ENCODE measurements at regions not wholly inside any gene's neighbourhood (a gene's known extent, or its start where the extent isn't known, plus 50 kb on each side); places are given as distances from the start of the nearest gene placed in this dataset.
"Not testable (repeated sequence)": the region's sequence is repeated elsewhere in the genome, so short reads cannot be mapped to it uniquely, and the experiment has no call there.

DNA sequence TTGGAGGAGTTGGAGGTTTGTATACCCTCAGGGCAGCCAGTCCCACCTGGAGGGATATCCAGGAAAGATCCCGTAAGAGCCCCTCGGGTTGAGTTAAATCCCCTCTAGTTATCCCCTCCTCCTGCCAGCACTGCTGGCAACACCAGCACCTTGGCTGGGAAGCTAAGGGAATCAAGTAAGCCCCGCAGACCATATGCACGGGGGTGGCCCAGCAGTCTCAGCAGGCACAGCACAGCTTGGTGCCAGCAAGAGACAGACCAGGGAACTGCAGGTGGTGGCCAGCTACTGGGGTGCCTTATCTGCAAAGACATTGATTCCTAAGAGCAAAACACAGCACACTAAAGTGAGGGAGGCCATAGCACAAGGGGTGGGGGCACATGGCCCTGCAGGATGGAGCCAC, 173.8 kb downstream of the GOLGA6L4 start:
- not testable (repeated sequence) for H3K9me3 ChIP-seq (ENCODE audit: control insufficient read depth, low read length); H3K4me3 ChIP-seq (ENCODE audit: insufficient read depth, low read depth, low read length); H3K27ac ChIP-seq (ENCODE audit: insufficient read depth, low read depth, low read length, poor library complexity, severe bottlenecking); H3K27me3 ChIP-seq (ENCODE audit: control insufficient read depth, insufficient read depth, low read length, poor library complexity, severe bottlenecking); H3K4me1 ChIP-seq (ENCODE audit: control insufficient read depth, insufficient read depth, low read length); H3K36me3 ChIP-seq (ENCODE audit: control insufficient read depth, insufficient read depth, low read length)
- WGBS, 2 experiments: 58 to 87% methylated on average over 2 of the region's 4 CpGs

DNA sequence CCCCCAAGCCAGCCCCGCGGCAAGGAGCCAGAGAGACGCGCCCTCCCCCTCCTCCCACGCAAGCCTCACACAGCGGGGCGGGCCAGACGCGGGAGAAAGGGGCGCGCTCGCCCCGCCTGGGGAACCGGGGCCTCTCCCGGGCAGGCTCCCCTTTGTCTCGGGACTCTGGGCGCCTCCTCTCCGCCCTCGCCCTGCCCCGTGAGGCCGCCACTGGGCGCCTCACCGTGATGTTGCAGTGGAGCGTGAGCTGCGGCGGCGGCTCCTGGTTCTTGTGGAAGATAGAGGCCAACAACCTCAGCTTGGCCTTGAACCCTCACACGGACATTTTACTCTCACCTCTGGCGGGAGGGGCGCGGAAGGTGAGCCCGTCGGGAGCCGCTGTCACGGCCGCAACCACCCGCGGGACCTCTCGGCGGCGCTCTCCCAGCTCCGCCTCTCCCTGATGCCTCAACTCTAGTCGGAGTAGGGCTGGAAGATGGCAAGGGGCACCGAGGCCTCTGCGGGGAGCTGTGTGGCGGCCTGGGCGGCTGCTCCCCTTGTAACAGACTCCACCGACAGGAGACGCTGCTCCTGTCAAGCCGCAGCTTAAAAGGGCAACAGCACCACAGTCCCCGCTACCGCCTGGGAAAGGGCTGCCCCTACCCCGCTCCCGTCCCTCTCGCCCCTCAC, 179.2 kb upstream of the ZSCAN2 start:
- 0% methylated on average over 5 to 14 of the region's 55 CpGs for WGBS, 2 experiments
- H3K27ac ChIP-seq (ENCODE audit: insufficient read depth, low read depth, low read length, poor library complexity, severe bottlenecking): not testable (repeated sequence)

DNA sequence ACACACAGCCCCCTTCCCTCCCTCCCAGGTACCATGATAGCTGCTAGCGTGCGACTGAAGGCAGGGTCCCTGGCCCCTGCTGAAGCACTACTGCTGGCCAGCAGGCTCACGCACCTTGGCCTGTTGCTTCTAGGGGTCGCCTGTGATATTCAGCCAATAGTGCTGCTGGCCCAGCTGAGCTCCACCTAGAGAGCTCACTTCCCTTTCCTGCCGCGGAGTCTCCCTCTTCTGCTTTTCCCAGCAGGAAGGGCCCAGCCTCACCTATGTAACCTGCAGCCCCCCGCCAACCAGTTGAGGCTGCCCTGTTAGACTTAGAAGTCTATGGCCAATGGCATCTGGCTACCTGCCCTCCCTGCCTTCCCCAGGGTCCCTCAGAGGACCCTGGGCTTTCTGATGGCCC, 175.5 kb upstream of the ZSCAN2 start:
- 90% methylated on average over 2 to 4 of the region's 7 CpGs for WGBS, 2 experiments
- not testable (repeated sequence) for H3K9me3 ChIP-seq (ENCODE audit: control insufficient read depth, low read length); H3K27me3 ChIP-seq (ENCODE audit: control insufficient read depth, insufficient read depth, low read length, poor library complexity, severe bottlenecking); H3K27ac ChIP-seq (ENCODE audit: insufficient read depth, low read depth, low read length, poor library complexity, severe bottlenecking); H3K4me3 ChIP-seq (ENCODE audit: insufficient read depth, low read depth, low read length); H3K36me3 ChIP-seq (ENCODE audit: control insufficient read depth, insufficient read depth, low read length); H3K4me1 ChIP-seq (ENCODE audit: control insufficient read depth, insufficient read depth, low read length)

More for the DNA sequence above, 179.2 kb upstream of the ZSCAN2 start:
- H3K4me3 ChIP-seq (ENCODE audit: insufficient read depth, low read depth, low read length): peak overlapping the region; percentile 16
- not testable (repeated sequence) for H3K9me3 ChIP-seq (ENCODE audit: control insufficient read depth, low read length); H3K36me3 ChIP-seq (ENCODE audit: control insufficient read depth, insufficient read depth, low read length); H3K4me1 ChIP-seq (ENCODE audit: control insufficient read depth, insufficient read depth, low read length); H3K27me3 ChIP-seq (ENCODE audit: control insufficient read depth, insufficient read depth, low read length, poor library complexity, severe bottlenecking)

DNA sequence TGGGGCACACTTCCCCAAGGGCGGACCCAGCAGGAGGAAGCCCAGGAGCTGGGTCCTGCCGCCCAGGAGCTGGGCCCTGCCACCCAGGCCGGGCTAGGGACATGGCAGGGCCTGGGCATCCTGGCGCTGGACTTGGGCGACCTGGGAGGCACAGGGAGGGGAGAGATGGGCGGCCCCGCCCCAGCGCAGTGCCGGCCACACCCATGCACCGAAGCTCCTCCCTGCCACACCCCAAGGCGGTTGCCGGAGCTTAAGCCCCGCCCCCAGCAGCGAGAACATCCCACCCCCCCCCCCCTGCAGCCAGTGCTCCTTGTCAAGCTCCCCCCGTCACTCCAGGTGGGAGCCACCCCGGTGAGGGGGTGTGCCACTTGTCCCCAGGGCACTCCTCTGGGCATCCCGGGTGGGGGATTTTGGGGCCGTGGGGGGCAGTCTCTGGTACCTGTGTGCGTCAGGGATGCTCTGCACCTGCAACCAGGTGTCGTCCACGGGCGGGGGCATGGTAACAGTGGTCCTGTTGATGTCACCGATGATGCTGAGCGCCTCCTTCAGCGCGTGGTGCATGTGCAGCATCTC, 127.4 kb upstream of the ZSCAN2 start:
- not testable (repeated sequence) for H3K9me3 ChIP-seq (ENCODE audit: control insufficient read depth, low read length); H3K4me1 ChIP-seq (ENCODE audit: control insufficient read depth, insufficient read depth, low read length); H3K27ac ChIP-seq (ENCODE audit: insufficient read depth, low read depth, low read length, poor library complexity, severe bottlenecking); H3K36me3 ChIP-seq (ENCODE audit: control insufficient read depth, insufficient read depth, low read length); H3K27me3 ChIP-seq (ENCODE audit: control insufficient read depth, insufficient read depth, low read length, poor library complexity, severe bottlenecking); H3K4me3 ChIP-seq (ENCODE audit: insufficient read depth, low read depth, low read length)
- WGBS, 2 experiments: 50 to 71% methylated on average over 2 to 4 of the region's 26 CpGs

DNA sequence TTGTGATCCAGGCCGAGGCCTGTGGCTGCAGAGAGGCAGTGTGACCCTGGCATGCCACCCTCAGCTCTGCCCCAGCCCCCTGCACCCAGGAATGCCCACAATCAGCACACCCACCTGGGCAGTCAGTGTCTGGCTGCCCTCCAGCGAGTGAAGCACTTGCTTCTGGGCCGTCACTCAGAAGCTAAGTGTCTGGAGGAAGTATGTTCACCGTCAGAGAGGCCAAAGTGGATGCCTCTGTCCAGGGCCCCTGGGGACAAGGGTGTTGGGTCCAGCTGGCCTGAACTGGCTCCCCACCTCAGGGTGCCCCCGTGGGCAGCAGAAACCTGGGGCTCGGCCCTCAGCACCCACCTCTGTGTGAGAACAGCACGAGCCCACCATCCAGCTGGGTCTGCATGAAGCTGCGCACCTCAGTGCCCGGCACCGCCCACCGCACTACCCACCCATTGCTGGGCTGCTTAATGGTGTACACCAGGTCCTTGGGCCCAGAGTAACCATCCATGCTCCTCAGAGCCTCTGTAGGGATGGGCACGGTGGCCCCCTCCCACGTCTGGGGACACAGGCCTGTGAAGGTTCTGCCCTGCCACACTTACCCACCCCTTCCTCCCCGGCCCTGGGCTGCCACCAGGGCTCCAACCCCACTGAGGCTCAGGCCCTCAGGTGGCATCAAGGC, 124.3 kb upstream of the ZSCAN2 start:
- not testable (repeated sequence) for H3K9me3 ChIP-seq (ENCODE audit: control insufficient read depth, low read length); H3K36me3 ChIP-seq (ENCODE audit: control insufficient read depth, insufficient read depth, low read length); H3K27me3 ChIP-seq (ENCODE audit: control insufficient read depth, insufficient read depth, low read length, poor library complexity, severe bottlenecking); H3K4me1 ChIP-seq (ENCODE audit: control insufficient read depth, insufficient read depth, low read length); H3K4me3 ChIP-seq (ENCODE audit: insufficient read depth, low read depth, low read length); H3K27ac ChIP-seq (ENCODE audit: insufficient read depth, low read depth, low read length, poor library complexity, severe bottlenecking)
- WGBS, 2 experiments: no CpG with 5 or more reads among the region's 14 CpGs

DNA sequence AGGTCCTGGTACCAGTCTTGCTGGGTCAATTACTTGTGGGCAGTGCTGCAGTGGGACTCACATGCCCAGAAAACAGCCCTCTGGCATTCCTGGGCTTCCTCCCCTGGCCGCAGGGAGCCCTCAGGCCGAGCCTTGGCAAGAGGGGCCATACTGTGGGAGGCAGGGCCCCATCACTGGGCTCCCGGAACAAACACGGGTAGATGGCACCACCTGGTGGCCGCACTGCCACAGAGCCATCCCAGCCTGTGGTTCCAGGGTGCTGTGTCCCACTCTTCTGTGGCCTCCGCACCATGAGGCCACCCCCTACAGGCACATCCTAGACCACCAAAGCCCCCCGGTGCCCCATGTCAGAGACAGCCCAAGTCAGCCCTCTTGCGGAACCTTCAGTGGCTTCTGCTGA, 123.3 kb upstream of the ZSCAN2 start:
- not testable (repeated sequence) for H3K27ac ChIP-seq (ENCODE audit: insufficient read depth, low read depth, low read length, poor library complexity, severe bottlenecking); H3K36me3 ChIP-seq (ENCODE audit: control insufficient read depth, insufficient read depth, low read length); H3K27me3 ChIP-seq (ENCODE audit: control insufficient read depth, insufficient read depth, low read length, poor library complexity, severe bottlenecking); H3K9me3 ChIP-seq (ENCODE audit: control insufficient read depth, low read length); H3K4me3 ChIP-seq (ENCODE audit: insufficient read depth, low read depth, low read length); H3K4me1 ChIP-seq (ENCODE audit: control insufficient read depth, insufficient read depth, low read length)
- WGBS, 2 experiments: no CpG with 5 or more reads among the region's 8 CpGs

DNA sequence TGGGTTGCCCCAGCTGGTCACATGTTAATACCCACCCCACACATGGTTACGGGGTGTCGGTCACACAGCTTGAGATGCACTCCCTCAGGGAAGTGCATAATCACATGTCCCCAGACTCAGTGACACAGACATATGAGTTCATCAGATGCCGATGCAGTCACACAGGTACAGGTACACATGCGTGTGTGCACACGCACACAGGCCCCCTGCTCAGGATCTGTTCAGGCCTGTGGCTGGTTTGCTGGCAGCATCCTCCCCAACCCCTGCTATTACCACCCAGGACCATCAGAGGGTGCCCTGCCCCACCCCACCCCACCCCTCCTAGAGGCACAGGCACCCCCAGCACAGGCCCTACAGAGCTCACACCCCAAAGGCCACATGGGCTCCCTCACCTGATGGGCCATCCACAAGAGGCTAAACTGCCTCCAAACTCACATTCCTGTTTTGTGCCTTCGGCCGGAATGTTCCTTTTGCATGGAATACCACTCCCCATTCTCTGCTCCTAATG, 120.6 kb upstream of the ZSCAN2 start:
- WGBS, 2 experiments: no CpG with 5 or more reads among the region's 7 CpGs

DNA sequence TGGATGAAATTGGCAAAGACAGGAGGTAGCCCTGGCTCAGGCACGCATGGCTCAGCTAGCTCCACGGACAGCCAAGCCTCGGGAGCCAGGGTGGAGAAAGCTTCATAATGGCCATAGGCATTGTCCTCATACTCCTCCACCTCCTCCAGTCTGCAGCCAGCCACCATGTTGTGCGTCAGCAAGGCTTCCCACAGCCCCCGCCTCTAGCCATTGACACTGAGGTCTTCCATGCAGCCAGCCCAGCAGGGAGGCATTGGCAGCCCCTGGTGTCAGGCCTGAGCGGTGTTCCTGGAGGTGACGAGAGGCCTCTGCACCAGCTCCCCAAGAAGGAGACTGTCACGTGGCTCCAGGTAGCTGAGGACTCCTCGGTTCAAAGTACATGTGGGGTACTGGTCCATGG, 117.0 kb upstream of the ZSCAN2 start:
- not testable (repeated sequence) for H3K27ac ChIP-seq (ENCODE audit: insufficient read depth, low read depth, low read length, poor library complexity, severe bottlenecking); H3K27me3 ChIP-seq (ENCODE audit: control insufficient read depth, insufficient read depth, low read length, poor library complexity, severe bottlenecking); H3K9me3 ChIP-seq (ENCODE audit: control insufficient read depth, low read length); H3K36me3 ChIP-seq (ENCODE audit: control insufficient read depth, insufficient read depth, low read length); H3K4me3 ChIP-seq (ENCODE audit: insufficient read depth, low read depth, low read length); H3K4me1 ChIP-seq (ENCODE audit: control insufficient read depth, insufficient read depth, low read length)
- 90 to 91% methylated on average over 2 of the region's 9 CpGs for WGBS, 2 experiments

More for the DNA sequence above, 120.6 kb upstream of the ZSCAN2 start:
- not testable (repeated sequence) for H3K27me3 ChIP-seq (ENCODE audit: control insufficient read depth, insufficient read depth, low read length, poor library complexity, severe bottlenecking); H3K27ac ChIP-seq (ENCODE audit: insufficient read depth, low read depth, low read length, poor library complexity, severe bottlenecking); H3K4me1 ChIP-seq (ENCODE audit: control insufficient read depth, insufficient read depth, low read length); H3K36me3 ChIP-seq (ENCODE audit: control insufficient read depth, insufficient read depth, low read length); H3K9me3 ChIP-seq (ENCODE audit: control insufficient read depth, low read length); H3K4me3 ChIP-seq (ENCODE audit: insufficient read depth, low read depth, low read length)

DNA sequence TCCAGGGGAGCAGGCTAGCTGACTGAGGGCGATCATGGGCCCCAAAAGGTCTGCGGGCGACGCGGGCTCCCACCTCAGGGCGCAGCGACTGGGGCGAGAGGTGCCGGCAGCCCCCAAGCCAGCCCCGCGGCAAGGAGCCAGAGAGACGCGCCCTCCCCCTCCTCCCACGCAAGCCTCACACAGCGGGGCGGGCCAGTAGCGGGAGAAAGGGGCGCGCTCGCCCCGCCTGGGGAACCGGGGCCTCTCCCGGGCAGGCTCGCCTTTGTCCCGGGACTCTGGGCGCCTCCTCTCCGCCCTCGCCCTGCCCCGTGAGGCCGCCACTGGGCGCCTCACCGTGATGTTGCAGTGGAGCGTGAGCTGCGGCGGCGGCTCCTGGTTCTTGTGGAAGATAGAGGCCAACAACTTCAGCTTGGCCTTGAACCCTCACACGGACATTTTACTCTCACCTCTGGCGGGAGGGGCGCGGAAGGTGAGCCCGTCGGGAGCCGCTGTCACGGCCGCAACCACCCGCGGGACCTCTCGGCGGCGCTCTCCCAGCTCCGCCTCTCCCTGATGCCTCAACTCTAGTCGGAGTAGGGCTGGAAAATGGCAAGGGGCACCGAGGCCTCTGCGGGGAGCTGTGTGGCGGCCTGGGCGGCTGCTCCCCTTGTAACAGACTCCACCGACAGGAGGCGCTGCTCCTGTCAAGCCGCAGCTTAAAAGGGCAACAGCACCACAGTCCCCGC, 100.5 kb upstream of the ZSCAN2 start:
- H3K9me3 ChIP-seq (ENCODE audit: control insufficient read depth, low read length); H3K4me3 ChIP-seq (ENCODE audit: insufficient read depth, low read depth, low read length); H3K27me3 ChIP-seq (ENCODE audit: control insufficient read depth, insufficient read depth, low read length, poor library complexity, severe bottlenecking); H3K4me1 ChIP-seq (ENCODE audit: control insufficient read depth, insufficient read depth, low read length); H3K36me3 ChIP-seq (ENCODE audit: control insufficient read depth, insufficient read depth, low read length); H3K27ac ChIP-seq (ENCODE audit: insufficient read depth, low read depth, low read length, poor library complexity, severe bottlenecking): not testable (repeated sequence)
- 0% methylated on average over 8 of the region's 60 CpGs; no CpG with 5 or more reads in 1 of the 2 experiments for WGBS, 2 experiments

DNA sequence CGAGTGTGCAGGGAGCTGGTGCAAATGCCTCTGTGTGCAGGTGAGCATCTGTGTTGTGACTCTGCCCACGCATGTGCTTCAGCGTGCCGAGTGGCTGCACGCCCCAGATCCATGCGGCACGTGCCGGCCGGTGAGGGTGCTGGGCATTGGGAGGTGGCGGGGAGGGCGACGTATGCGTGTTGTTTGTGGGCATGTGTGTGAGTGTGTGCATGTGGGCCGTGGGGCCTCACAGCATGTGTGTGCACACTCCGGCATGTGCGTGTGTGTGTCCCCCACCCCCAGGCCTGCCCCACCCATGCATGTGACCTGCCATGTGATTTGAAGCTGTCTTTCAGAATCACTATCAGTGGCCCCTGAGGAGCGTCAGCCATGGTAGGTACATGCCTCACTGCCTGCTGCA, 97.7 kb upstream of the ZSCAN2 start:
- H3K4me1 ChIP-seq (ENCODE audit: control insufficient read depth, insufficient read depth, low read length); H3K9me3 ChIP-seq (ENCODE audit: control insufficient read depth, low read length); H3K27ac ChIP-seq (ENCODE audit: insufficient read depth, low read depth, low read length, poor library complexity, severe bottlenecking); H3K4me3 ChIP-seq (ENCODE audit: insufficient read depth, low read depth, low read length); H3K27me3 ChIP-seq (ENCODE audit: control insufficient read depth, insufficient read depth, low read length, poor library complexity, severe bottlenecking); H3K36me3 ChIP-seq (ENCODE audit: control insufficient read depth, insufficient read depth, low read length): not testable (repeated sequence)
- 78% methylated on average over 4 of the region's 17 CpGs; no CpG with 5 or more reads in 1 of the 2 experiments for WGBS, 2 experiments
